H9 (cell line): ENCODE measurements at regions not wholly inside any gene's neighbourhood (a gene's known extent, or its start where the extent isn't known, plus 50 kb on each side); places are given as distances from the start of the nearest gene placed in this dataset.
A peak's percentile ranks its signal among the peaks of the same experiment; 100 is the strongest.

Experiments used
- DNase-seq: peaks from one replicate; pipeline ENCODE4 v3.0.0-alpha.2; 2017
- H2AFZ ChIP-seq: one replicate; pipeline ENCODE4 v1.6.1; 2013; ENCODE audit warnings: mild to moderate bottlenecking, low read length, control low read depth, moderate library complexity
- H2AK5ac ChIP-seq: 2 replicates; pipeline ENCODE4 v1.6.1; 2013; ENCODE audit warnings: low read length, control low read depth, mixed read lengths; ENCODE audit not compliant: insufficient read length
- H2BK120ac ChIP-seq: one replicate; pipeline ENCODE4 v1.6.1; 2013; ENCODE audit warnings: low read depth, mild to moderate bottlenecking, low read length, control low read depth, inconsistent platforms; ENCODE audit not compliant: poor library complexity, severe bottlenecking
- H2BK12ac ChIP-seq: 2 replicates; pipeline ENCODE4 v1.6.1; 2013; ENCODE audit warnings: low read length, control low read depth, mixed read lengths, low read depth; ENCODE audit not compliant: insufficient read length
- H2BK15ac ChIP-seq: 2 replicates; pipeline ENCODE4 v1.6.1; 2013; ENCODE audit warnings: low read depth, low read length, control low read depth
- H2BK20ac ChIP-seq: one replicate; pipeline ENCODE4 v1.6.1; 2013; ENCODE audit warnings: low read depth, mild to moderate bottlenecking, low read length, control low read depth, inconsistent platforms; ENCODE audit not compliant: poor library complexity, severe bottlenecking
- H2BK5ac ChIP-seq: 2 replicates; pipeline ENCODE4 v1.6.1; 2013; ENCODE audit warnings: low read length, control low read depth, mixed read lengths; ENCODE audit not compliant: insufficient read length
- H3K14ac ChIP-seq: 2 replicates; pipeline ENCODE4 v1.6.1; 2013; ENCODE audit warnings: low read length, control low read depth; ENCODE audit not compliant: insufficient read depth
- H3K18ac ChIP-seq: 2 replicates; pipeline ENCODE4 v1.6.1; 2013; ENCODE audit warnings: low read depth, mild to moderate bottlenecking, mixed read lengths, low read length, control low read depth; ENCODE audit not compliant: insufficient read length
- H3K23ac ChIP-seq: 2 replicates; pipeline ENCODE4 v1.6.1; 2013; ENCODE audit warnings: low read length, control low read depth, mixed read lengths, low read depth; ENCODE audit not compliant: insufficient read length
- H3K23me2 ChIP-seq: 2 replicates; pipeline ENCODE4 v1.6.1; 2013; ENCODE audit warnings: low read depth, mild to moderate bottlenecking, mixed read lengths, low read length, control low read depth; ENCODE audit not compliant: insufficient read length, poor library complexity, severe bottlenecking
- H3K27ac ChIP-seq: 2 replicates; pipeline ENCODE4 v1.5.1; 2013; ENCODE audit warnings: low read length, control low read depth, mixed read lengths, low read depth; ENCODE audit not compliant: insufficient read length
- H3K27me3 ChIP-seq: 2 replicates; pipeline ENCODE4 v1.6.1; 2013; ENCODE audit warnings: low read length, control low read depth, inconsistent platforms; ENCODE audit not compliant: insufficient read depth
- H3K4ac ChIP-seq: 2 replicates; pipeline ENCODE4 v1.6.1; 2013; ENCODE audit warnings: low read depth, mild to moderate bottlenecking, control low read depth, inconsistent platforms, low read length, moderate library complexity
- H3K4me1 ChIP-seq: 2 replicates; pipeline ENCODE4 v1.6.1; 2013; ENCODE audit warnings: low read length, control low read depth, inconsistent platforms; ENCODE audit not compliant: insufficient read depth
- H3K4me2 ChIP-seq: 2 replicates; pipeline ENCODE4 v1.6.1; 2013; ENCODE audit warnings: low read length, control low read depth, mixed read lengths; ENCODE audit not compliant: insufficient read length, insufficient read depth
- H3K56ac ChIP-seq: 2 replicates; pipeline ENCODE4 v1.6.1; 2013; ENCODE audit warnings: low read depth, mild to moderate bottlenecking, mixed read lengths, low read length, control low read depth; ENCODE audit not compliant: insufficient read length
- H3K79me1 ChIP-seq: 2 replicates; pipeline ENCODE4 v1.6.1; 2013; ENCODE audit warnings: low read depth, mild to moderate bottlenecking, moderate library complexity, low read length, control low read depth, inconsistent platforms; ENCODE audit not compliant: insufficient read depth, poor library complexity, severe bottlenecking
- H3K79me2 ChIP-seq: 2 replicates; pipeline ENCODE4 v1.6.1; 2013; ENCODE audit warnings: low read length, control low read depth, inconsistent platforms; ENCODE audit not compliant: insufficient read depth
- H3K9ac ChIP-seq: 2 replicates; pipeline ENCODE4 v1.6.1; 2013; ENCODE audit warnings: low read length, control low read depth, mixed read lengths; ENCODE audit not compliant: insufficient read length; ENCODE audit errors: extremely low read depth
- H3K9me3 ChIP-seq: one replicate; pipeline ENCODE4 v1.6.1; 2013; ENCODE audit warnings: low read depth, low read length, inconsistent platforms; ENCODE audit not compliant: control insufficient read depth
- H3T11ph ChIP-seq: one replicate; pipeline ENCODE4 v1.6.1; 2013; ENCODE audit warnings: mild to moderate bottlenecking, low read length, control low read depth, inconsistent platforms
- H4K20me1 ChIP-seq: one replicate; pipeline ENCODE4 v1.6.1; 2013; ENCODE audit not compliant: control insufficient read depth, insufficient read length, insufficient read depth
- H4K5ac ChIP-seq: 2 replicates; pipeline ENCODE4 v1.6.1; 2013; ENCODE audit warnings: low read depth, mild to moderate bottlenecking, mixed read lengths, low read length, control low read depth; ENCODE audit not compliant: insufficient read length
- H4K8ac ChIP-seq: replicated peaks from 2 replicates; pipeline ENCODE4 v1.6.1; 2013; ENCODE audit warnings: low read length, control low read depth, mixed read lengths, low read depth; ENCODE audit not compliant: insufficient read length
- H4K91ac ChIP-seq: 2 replicates; pipeline ENCODE4 v1.6.1; 2013; ENCODE audit warnings: low read depth, mild to moderate bottlenecking, moderate library complexity, mixed read lengths, low read length, control low read depth; ENCODE audit not compliant: insufficient read length
- H3K27ac Mint-ChIP-seq, 3 experiments: 2 replicates in 2 of 3; 3 replicates in 1 of 3; pipeline ENCODE4 v1.8.0; 2020 to 2021; ENCODE audit warnings: mixed read lengths in 3 of 3, mild to moderate bottlenecking in 1 of 3, moderate library complexity in 1 of 3
- H3K27me3 Mint-ChIP-seq: 2 replicates; pipeline ENCODE4 v1.8.0; 2021; ENCODE audit warnings: low read depth, mild to moderate bottlenecking, moderate library complexity, mixed read lengths
- H3K36me3 Mint-ChIP-seq, 3 experiments: 2 replicates in 2 of 3; 3 replicates in 1 of 3; pipeline ENCODE4 v1.8.0; 2020 to 2021; ENCODE audit warnings: low read depth in 3 of 3, mixed read lengths in 3 of 3; ENCODE audit not compliant: insufficient read depth in 1 of 3
- H3K4me1 Mint-ChIP-seq, 2 experiments: 2 replicates each; pipeline ENCODE4 v1.8.0; 2020; ENCODE audit warnings: mixed read lengths in 2 of 2
- H3K4me3 Mint-ChIP-seq, 2 experiments: 2 replicates in 1 of 2; 3 replicates in 1 of 2; pipeline ENCODE4 v1.8.0; 2020 to 2021; ENCODE audit warnings: mild to moderate bottlenecking in 2 of 2, mixed read lengths in 2 of 2, moderate library complexity in 1 of 2
- H3K9me3 Mint-ChIP-seq, 2 experiments: 2 replicates in 1 of 2; 3 replicates in 1 of 2; pipeline ENCODE4 v1.8.0; 2020; ENCODE audit warnings: mild to moderate bottlenecking in 2 of 2, mixed read lengths in 2 of 2, moderate library complexity in 1 of 2
- WGBS: extraction: QIAGEN DNeasy Blood & Tissue Kit; methylation state at CpG from one replicate; pipeline ENCODE4 v1.1.7; 2013; ENCODE audit warnings: missing lambda C conversion rate, low lambda C conversion rate, mixed read lengths; ENCODE audit not compliant: insufficient read length; ENCODE audit errors: extremely low coverage; 5-methylcytosine and 5-hydroxymethylcytosine counted together
- TF ChIP-seq, protein P1 (sequence below): fragments of 200-600 bp; sonication (generic); conservative IDR thresholded peaks from 3 replicates; pipeline ENCODE4 v1.8.0; 2021; ENCODE audit warnings: antibody characterized with exemption, mild to moderate bottlenecking

DNA sequence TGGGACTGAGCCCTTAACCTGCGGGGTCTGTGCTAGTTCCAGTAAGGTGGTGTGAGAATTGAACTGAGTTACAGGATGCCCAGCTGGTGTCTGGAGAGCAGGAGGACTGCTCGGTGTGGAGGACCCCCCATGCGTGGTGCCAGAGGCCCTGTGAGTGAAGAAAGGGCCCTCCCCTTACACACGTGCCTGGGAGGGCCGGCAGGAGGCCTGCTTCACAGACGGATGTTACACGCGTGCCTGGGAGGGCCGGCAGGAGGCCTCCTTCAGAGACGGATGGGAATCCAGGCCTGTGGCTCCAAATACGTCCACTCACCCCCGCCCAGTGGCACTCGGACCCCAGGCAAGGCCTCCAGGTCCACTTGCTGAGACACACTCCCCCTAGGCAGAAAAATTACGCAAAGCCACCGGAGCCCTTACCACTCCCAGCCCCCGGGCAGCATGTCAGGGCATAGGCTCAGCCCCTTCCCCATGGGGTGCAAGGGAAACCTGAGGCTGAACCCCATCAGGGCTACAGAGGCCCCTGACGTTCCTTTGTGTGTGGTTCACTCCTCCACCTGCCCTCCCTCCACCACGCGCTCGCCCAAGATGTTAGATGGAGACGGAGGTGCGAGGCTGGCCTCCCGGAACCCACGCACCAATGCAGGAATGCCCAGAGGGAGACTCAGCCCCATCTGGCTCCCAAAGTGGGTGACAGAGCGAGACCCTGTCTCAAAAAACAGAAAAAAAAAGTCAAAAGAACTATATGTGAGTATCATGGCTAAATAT lies 227.8 kb downstream of the BRD1 start:
- H3K9me3 Mint-ChIP-seq = peaks cover 14 to 15% of the 10 kb centered on the region in 2 experiments
- TF ChIP-seq, protein P1, sequence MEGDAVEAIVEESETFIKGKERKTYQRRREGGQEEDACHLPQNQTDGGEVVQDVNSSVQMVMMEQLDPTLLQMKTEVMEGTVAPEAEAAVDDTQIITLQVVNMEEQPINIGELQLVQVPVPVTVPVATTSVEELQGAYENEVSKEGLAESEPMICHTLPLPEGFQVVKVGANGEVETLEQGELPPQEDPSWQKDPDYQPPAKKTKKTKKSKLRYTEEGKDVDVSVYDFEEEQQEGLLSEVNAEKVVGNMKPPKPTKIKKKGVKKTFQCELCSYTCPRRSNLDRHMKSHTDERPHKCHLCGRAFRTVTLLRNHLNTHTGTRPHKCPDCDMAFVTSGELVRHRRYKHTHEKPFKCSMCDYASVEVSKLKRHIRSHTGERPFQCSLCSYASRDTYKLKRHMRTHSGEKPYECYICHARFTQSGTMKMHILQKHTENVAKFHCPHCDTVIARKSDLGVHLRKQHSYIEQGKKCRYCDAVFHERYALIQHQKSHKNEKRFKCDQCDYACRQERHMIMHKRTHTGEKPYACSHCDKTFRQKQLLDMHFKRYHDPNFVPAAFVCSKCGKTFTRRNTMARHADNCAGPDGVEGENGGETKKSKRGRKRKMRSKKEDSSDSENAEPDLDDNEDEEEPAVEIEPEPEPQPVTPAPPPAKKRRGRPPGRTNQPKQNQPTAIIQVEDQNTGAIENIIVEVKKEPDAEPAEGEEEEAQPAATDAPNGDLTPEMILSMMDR = no peak
- no CpG with 5 or more reads among the region's 25 CpGs for WGBS
- Histone ChIP-seq H2AK5ac (no peak overlapping the region), H3K9ac (no peak overlapping the region), H4K91ac (no peak overlapping the region), H2BK12ac (no peak overlapping the region), H2BK15ac (no peak overlapping the region), H3K56ac (no peak overlapping the region), H4K8ac (no peak overlapping the region), H3K9me3 (no peaks in the 10 kb centered on the region), H3K23me2 (no peaks in the 10 kb centered on the region), H2BK120ac (no peak overlapping the region), H3K79me2 (no peaks in the 10 kb centered on the region), H4K5ac (no peak overlapping the region), H3K27me3 (no peaks in the 10 kb centered on the region), H3K18ac (no peak overlapping the region), H3T11ph (no peak overlapping the region), H3K79me1 (no peaks in the 10 kb centered on the region), H3K27ac (no peak overlapping the region), H3K4me2 (no peak overlapping the region), H3K4me1 (no peaks in the 10 kb centered on the region), H3K23ac (no peak overlapping the region), H4K20me1 (no peaks in the 10 kb centered on the region), H3K4ac (no peak overlapping the region), H2BK20ac (no peak overlapping the region), H2BK5ac (no peak overlapping the region), H3K14ac (no peak overlapping the region; the same call in 1 of the 2 replicates), H2AFZ (no peak overlapping the region)
- DNase-seq = no peak
- peak overlapping the region in 2 of 3 experiments; percentile 67 to 81; a peak in 2 of 7 replicates for H3K27ac Mint-ChIP-seq
- H3K36me3 Mint-ChIP-seq = peaks cover 1 to 10% (median 8%) of the 10 kb centered on the region in 3 experiments; a peak in 5 of 7 replicates
- H3K4me1 Mint-ChIP-seq = no peaks in the 10 kb centered on the region
- H3K27me3 Mint-ChIP-seq = peaks cover 5% of the 10 kb centered on the region
- no peak overlapping the region for H3K4me3 Mint-ChIP-seq
